MM.1S (cell line): ENCODE measurements at regions not wholly inside any gene's neighbourhood (a gene's known extent, or its start where the extent isn't known, plus 50 kb on each side); places are given as distances from the start of the nearest gene placed in this dataset.

Experiments used
- DNase-seq: peaks from one replicate; pipeline ENCODE4 v3.0.0-alpha.2; 2015
- H2AFZ ChIP-seq: fragments of 300-600 bp; sonication (generic); 2 replicates; pipeline ENCODE4 v1.6.0; 2016; ENCODE audit warnings: antibody characterized with exemption, low read length
- H3F3A ChIP-seq: fragments of 300-600 bp; sonication (generic); 2 replicates; pipeline ENCODE4 v1.6.1; 2016; ENCODE audit warnings: mild to moderate bottlenecking, antibody characterized with exemption, low read length, moderate library complexity, mixed read lengths; ENCODE audit not compliant: insufficient read depth
- H3K27ac ChIP-seq: fragments of 300-600 bp; sonication (generic); 2 replicates; pipeline ENCODE4 v1.5.1; 2016; ENCODE audit warnings: mild to moderate bottlenecking, low read length
- H3K27me3 ChIP-seq: fragments of 300-600 bp; sonication (generic); replicated peaks from 2 replicates; pipeline ENCODE4 v1.6.0; 2016; ENCODE audit warnings: low read length; ENCODE audit not compliant: insufficient read depth
- H3K36me3 ChIP-seq: fragments of 300-600 bp; sonication (generic); replicated peaks from 2 replicates; pipeline ENCODE4 v1.6.1; 2016; ENCODE audit warnings: mild to moderate bottlenecking, low read length, mixed read lengths; ENCODE audit not compliant: insufficient read depth
- H3K4me1 ChIP-seq: fragments of 300-600 bp; sonication (generic); 2 replicates; pipeline ENCODE4 v1.6.1; 2016; ENCODE audit warnings: low read length, mixed read lengths
- H3K4me2 ChIP-seq: fragments of 300-600 bp; sonication (generic); 2 replicates; pipeline ENCODE4 v1.6.0; 2016; ENCODE audit warnings: low read depth, low read length
- H3K4me3 ChIP-seq: fragments of 300-600 bp; sonication (generic); 2 replicates; pipeline ENCODE4 v1.5.1; 2016; ENCODE audit warnings: low read length, mixed read lengths
- H3K79me2 ChIP-seq: fragments of 300-600 bp; sonication (generic); 2 replicates; pipeline ENCODE4 v1.6.1; 2016; ENCODE audit warnings: mixed run types, low read length, mixed read lengths
- H3K9ac ChIP-seq: fragments of 300-600 bp; sonication (generic); 2 replicates; pipeline ENCODE4 v1.6.1; 2016; ENCODE audit warnings: low read length, mixed read lengths
- H3K9me2 ChIP-seq: fragments of 300-600 bp; sonication (generic); replicated peaks from 2 replicates; pipeline ENCODE4 v1.6.1; 2016; ENCODE audit warnings: mild to moderate bottlenecking, low read length, mixed read lengths; ENCODE audit not compliant: insufficient read depth
- H3K9me3 ChIP-seq: fragments of 300-600 bp; sonication (generic); replicated peaks from 2 replicates; pipeline ENCODE4 v1.6.1; 2016; ENCODE audit warnings: mild to moderate bottlenecking, low read length, mixed read lengths; ENCODE audit not compliant: insufficient read depth
- H4K20me1 ChIP-seq: fragments of 300-600 bp; sonication (generic); 2 replicates; pipeline ENCODE4 v1.6.1; 2016; ENCODE audit warnings: mild to moderate bottlenecking, low read length, moderate library complexity, mixed read lengths; ENCODE audit not compliant: insufficient read depth
- CTCF ChIP-seq: fragments of 300-600 bp; sonication (generic); IDR thresholded peaks from 2 replicates; pipeline ENCODE4 v1.5.1; 2016; ENCODE audit warnings: antibody characterized with exemption, low read length, mixed read lengths
- EZH2 ChIP-seq: fragments of 300-600 bp; sonication (generic); optimal IDR thresholded peaks from 2 replicates; pipeline ENCODE3; 2017; ENCODE audit warnings: low read depth, mild to moderate bottlenecking, antibody characterized with exemption, low read length, mixed read lengths
- EZH2phosphoT487 ChIP-seq: fragments of 300-600 bp; sonication (generic); IDR thresholded peaks from 2 replicates; pipeline ENCODE4 v1.6.1; 2018; ENCODE audit warnings: antibody characterized with exemption, low read length

- Histone ChIP-seq H3F3A (no peaks in the 10 kb centered on the region), H3K9me3 (no peaks in the 10 kb centered on the region), H3K4me1 (no peaks in the 10 kb centered on the region), H3K9me2 (no peaks in the 10 kb centered on the region), H3K9ac (no peak overlapping the region), H3K27me3 (no peaks in the 10 kb centered on the region), H3K27ac (no peak overlapping the region), H3K4me3 (no peak overlapping the region), H3K4me2 (no peak overlapping the region), H4K20me1 (no peaks in the 10 kb centered on the region), H3K36me3 (no peaks in the 10 kb centered on the region), H2AFZ (no peak overlapping the region), H3K79me2 (no peaks in the 10 kb centered on the region)
- no peak for DNase-seq
- TF ChIP-seq EZH2phosphoT487 (no peak), CTCF (no peak), EZH2 (no peak)
Measured at GRCh38 chr2:217314021-217314460, 454.2 kb upstream of the TNP1 start.

GRCh38 chr2:217313386-217313785 lies 453.5 kb upstream of the TNP1 start:
- H3K9ac ChIP-seq = no peak overlapping the region
- no peaks in the 10 kb centered on the region for H3K79me2 ChIP-seq
- H3K9me2 ChIP-seq = no peaks in the 10 kb centered on the region
- no peaks in the 10 kb centered on the region for H3K4me1 ChIP-seq
- H3K9me3 ChIP-seq = no peaks in the 10 kb centered on the region
- H3F3A ChIP-seq = no peaks in the 10 kb centered on the region
- no peak overlapping the region for H3K4me2 ChIP-seq
- no peaks in the 10 kb centered on the region for H3K27me3 ChIP-seq
- no peak overlapping the region for H3K4me3 ChIP-seq
- no peak for DNase-seq
- no peak for TF ChIP-seq EZH2
- TF ChIP-seq EZH2phosphoT487 = no peak
- TF ChIP-seq CTCF = no peak
- H3K36me3 ChIP-seq = no peaks in the 10 kb centered on the region
- no peak overlapping the region for H3K27ac ChIP-seq
- no peaks in the 10 kb centered on the region for H4K20me1 ChIP-seq
- H2AFZ ChIP-seq = no peak overlapping the region

- no peaks in the 10 kb centered on the region for H3K9me3 ChIP-seq
- TF ChIP-seq EZH2 (no peak), CTCF (no peak), EZH2phosphoT487 (no peak)
- H3K4me2 ChIP-seq = no peak overlapping the region
- no peak overlapping the region for H3K4me3 ChIP-seq
- no peak overlapping the region for H3K9ac ChIP-seq
- no peaks in the 10 kb centered on the region for H4K20me1 ChIP-seq
- H3K79me2 ChIP-seq = no peaks in the 10 kb centered on the region
- no peak overlapping the region for H3K27ac ChIP-seq
- H3K9me2 ChIP-seq = no peaks in the 10 kb centered on the region
- H3F3A ChIP-seq = no peaks in the 10 kb centered on the region
- DNase-seq = no peak
- H3K36me3 ChIP-seq = no peaks in the 10 kb centered on the region
- H3K4me1 ChIP-seq = no peaks in the 10 kb centered on the region
- H2AFZ ChIP-seq = no peak overlapping the region
- H3K27me3 ChIP-seq = no peaks in the 10 kb centered on the region
Measured at GRCh38 chr2:217309056-217309455, 449.2 kb upstream of the TNP1 start.
